Osteoblast (primary cell): ENCODE measurements at regions not wholly inside any gene's neighbourhood (a gene's known extent, or its start where the extent isn't known, plus 50 kb on each side); places are given as distances from the start of the nearest gene placed in this dataset.

Experiments used
- DNase-seq: peaks from one replicate; pipeline ENCODE4 v3.0.0; 2011; ENCODE audit warnings: low spot score, mixed read lengths; ENCODE audit not compliant: insufficient read length; ENCODE audit errors: missing footprints
- H2AFZ ChIP-seq: 2 replicates; pipeline ENCODE4 v1.6.0; 2011; ENCODE audit warnings: mild to moderate bottlenecking, low read length
- H3K27ac ChIP-seq: 2 replicates; pipeline ENCODE4 v1.5.1; 2011; ENCODE audit warnings: mild to moderate bottlenecking, low read depth, low read length, moderate library complexity
- H3K27me3 ChIP-seq: 2 replicates; pipeline ENCODE4 v1.6.0; 2012; ENCODE audit warnings: mild to moderate bottlenecking, control low read depth, inconsistent platforms, low read length, moderate library complexity; ENCODE audit not compliant: insufficient read depth
- H3K36me3 ChIP-seq: 2 replicates; pipeline ENCODE4 v1.5.1; 2011; ENCODE audit warnings: mild to moderate bottlenecking, low read length, control low read depth, moderate library complexity; ENCODE audit not compliant: insufficient read depth
- H3K4me1 ChIP-seq: 2 replicates; pipeline ENCODE4 v1.5.1; 2011; ENCODE audit warnings: mild to moderate bottlenecking, low read length, control low read depth, moderate library complexity; ENCODE audit not compliant: insufficient read depth
- H3K4me2 ChIP-seq: 2 replicates; pipeline ENCODE4 v1.6.0; 2011; ENCODE audit warnings: mild to moderate bottlenecking, low read length; ENCODE audit not compliant: insufficient read depth
- H3K4me3 ChIP-seq: fragments of 200-600 bp; sonication (generic); 3 replicates; pipeline ENCODE4 v1.5.1; 2012; ENCODE audit warnings: mild to moderate bottlenecking, low read length, inconsistent platforms; ENCODE audit not compliant: insufficient read depth
- H3K79me2 ChIP-seq: 2 replicates; pipeline ENCODE4 v1.6.0; 2012; ENCODE audit warnings: mild to moderate bottlenecking, low read length, control low read depth, inconsistent platforms; ENCODE audit not compliant: insufficient read depth
- H3K9me3 ChIP-seq: 2 replicates; pipeline ENCODE4 v1.5.1; 2011; ENCODE audit warnings: low read depth, low read length, control low read depth
- H4K20me1 ChIP-seq: 2 replicates; pipeline ENCODE4 v1.6.0; 2012; ENCODE audit warnings: mild to moderate bottlenecking, low read length, control low read depth; ENCODE audit not compliant: insufficient read depth
- TF ChIP-seq, protein P1 (sequence below): IDR thresholded peaks from 2 replicates; pipeline ENCODE4 v1.5.1; 2011; ENCODE audit warnings: mild to moderate bottlenecking, low read depth, low read length, moderate library complexity; ENCODE audit errors: extremely low read depth

DNA sequence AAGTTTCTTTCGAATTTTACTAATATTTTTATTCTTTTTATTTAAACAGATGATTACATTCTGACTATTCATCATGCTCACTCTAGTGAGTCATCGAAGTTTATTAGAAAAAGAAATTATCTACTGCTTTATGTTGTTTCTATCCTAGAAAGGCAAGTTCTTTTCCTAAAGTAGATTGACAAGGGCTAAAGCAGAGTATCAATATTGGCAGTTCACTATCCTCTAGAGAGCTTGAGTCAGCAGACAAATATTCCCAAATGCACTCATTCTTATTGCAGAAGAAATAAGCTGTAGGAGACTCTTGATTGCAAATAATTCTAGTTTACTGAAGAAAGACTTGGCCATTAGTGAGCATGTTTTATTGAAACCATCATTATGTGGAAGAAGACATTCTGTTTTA, 911.8 kb downstream of the CENPC start:
- H4K20me1 ChIP-seq: no peaks in the 10 kb centered on the region
- no peak for DNase-seq
- TF ChIP-seq, protein P1, sequence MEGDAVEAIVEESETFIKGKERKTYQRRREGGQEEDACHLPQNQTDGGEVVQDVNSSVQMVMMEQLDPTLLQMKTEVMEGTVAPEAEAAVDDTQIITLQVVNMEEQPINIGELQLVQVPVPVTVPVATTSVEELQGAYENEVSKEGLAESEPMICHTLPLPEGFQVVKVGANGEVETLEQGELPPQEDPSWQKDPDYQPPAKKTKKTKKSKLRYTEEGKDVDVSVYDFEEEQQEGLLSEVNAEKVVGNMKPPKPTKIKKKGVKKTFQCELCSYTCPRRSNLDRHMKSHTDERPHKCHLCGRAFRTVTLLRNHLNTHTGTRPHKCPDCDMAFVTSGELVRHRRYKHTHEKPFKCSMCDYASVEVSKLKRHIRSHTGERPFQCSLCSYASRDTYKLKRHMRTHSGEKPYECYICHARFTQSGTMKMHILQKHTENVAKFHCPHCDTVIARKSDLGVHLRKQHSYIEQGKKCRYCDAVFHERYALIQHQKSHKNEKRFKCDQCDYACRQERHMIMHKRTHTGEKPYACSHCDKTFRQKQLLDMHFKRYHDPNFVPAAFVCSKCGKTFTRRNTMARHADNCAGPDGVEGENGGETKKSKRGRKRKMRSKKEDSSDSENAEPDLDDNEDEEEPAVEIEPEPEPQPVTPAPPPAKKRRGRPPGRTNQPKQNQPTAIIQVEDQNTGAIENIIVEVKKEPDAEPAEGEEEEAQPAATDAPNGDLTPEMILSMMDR: no peak

DNA sequence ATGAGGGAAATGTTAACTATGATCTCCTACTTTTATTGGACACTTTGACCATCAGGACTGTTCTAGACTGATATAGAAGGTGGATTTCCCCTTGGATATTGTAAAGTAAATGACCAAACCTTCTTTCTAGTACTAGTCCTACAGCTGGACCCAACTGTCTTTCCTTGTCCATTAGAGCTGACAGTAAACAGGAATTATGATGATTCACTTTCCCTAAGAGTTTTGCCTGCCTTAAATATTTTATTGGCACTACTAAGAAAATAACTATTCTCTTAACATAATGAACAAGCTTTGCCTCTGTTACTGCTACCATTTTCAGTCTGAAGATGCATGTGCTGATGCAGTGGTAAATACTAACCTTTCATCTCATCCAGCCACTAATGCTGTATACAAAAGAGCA, 915.4 kb downstream of the CENPC start:
- Histone ChIP-seq H3K36me3 (no peaks in the 10 kb centered on the region), H3K4me2 (no peak overlapping the region), H3K27me3 (no peaks in the 10 kb centered on the region), H2AFZ (no peak overlapping the region), H3K9me3 (no peaks in the 10 kb centered on the region), H3K79me2 (no peaks in the 10 kb centered on the region), H3K4me1 (no peaks in the 10 kb centered on the region), H3K27ac (no peak overlapping the region), H3K4me3 (no peak overlapping the region), H4K20me1 (no peaks in the 10 kb centered on the region)
- DNase-seq: no peak
- TF ChIP-seq, protein P1: no peak

More for the DNA sequence above, 911.8 kb downstream of the CENPC start:
- Histone ChIP-seq H3K27ac (no peak overlapping the region), H3K36me3 (no peaks in the 10 kb centered on the region), H3K79me2 (no peaks in the 10 kb centered on the region), H3K4me3 (no peak overlapping the region), H3K4me1 (no peaks in the 10 kb centered on the region), H3K9me3 (no peaks in the 10 kb centered on the region), H3K27me3 (no peaks in the 10 kb centered on the region), H2AFZ (no peak overlapping the region), H3K4me2 (no peak overlapping the region)

DNA sequence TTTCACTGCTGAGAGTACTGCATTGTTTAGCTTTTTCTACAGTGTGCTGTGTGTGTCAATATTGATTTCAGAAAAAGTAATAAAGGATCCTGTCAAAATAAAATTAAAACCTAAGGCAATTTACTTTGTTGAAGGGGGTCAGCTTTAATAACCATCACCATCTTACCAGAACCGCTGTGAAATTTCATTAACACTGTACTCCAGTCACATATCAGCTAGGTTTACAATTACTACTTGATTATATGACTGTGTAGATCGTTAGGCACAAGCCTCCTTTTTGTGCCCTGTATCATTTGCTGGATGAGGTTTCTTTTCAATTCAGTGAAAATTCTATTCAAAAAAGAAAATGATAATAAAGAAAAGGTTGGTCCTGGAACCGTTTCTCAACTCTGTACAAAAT, 917.2 kb downstream of the CENPC start:
- Histone ChIP-seq H3K27me3 (no peaks in the 10 kb centered on the region), H4K20me1 (no peaks in the 10 kb centered on the region), H3K4me1 (no peaks in the 10 kb centered on the region), H3K79me2 (no peaks in the 10 kb centered on the region), H3K36me3 (no peaks in the 10 kb centered on the region), H3K9me3 (no peaks in the 10 kb centered on the region), H2AFZ (no peak overlapping the region), H3K4me2 (no peak overlapping the region), H3K4me3 (no peak overlapping the region), H3K27ac (no peak overlapping the region)
- no peak for DNase-seq
- TF ChIP-seq, protein P1: no peak

DNA sequence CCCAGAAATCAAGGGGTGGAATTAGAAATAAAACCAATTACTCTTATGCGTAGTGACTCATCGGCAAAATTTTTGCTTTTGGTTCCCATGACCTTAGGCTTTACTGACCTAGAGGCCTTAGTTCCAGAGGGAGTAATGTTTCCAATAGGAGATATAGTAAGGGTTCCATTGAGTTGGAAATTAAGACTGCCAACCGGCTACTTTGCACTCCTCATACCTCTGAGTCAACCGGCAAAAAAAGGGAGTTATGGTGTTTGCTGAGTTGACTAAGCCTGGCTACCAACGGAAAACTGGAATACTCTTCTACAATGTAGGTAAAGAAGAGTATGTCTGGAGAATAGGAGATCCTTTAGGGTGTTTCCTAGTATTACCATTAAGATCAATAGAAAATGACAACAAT, 919.8 kb downstream of the CENPC start:
- Histone ChIP-seq H3K4me3 (no peak overlapping the region), H3K9me3 (no peaks in the 10 kb centered on the region), H3K27ac (no peak overlapping the region), H3K79me2 (no peaks in the 10 kb centered on the region), H3K36me3 (no peaks in the 10 kb centered on the region), H2AFZ (no peak overlapping the region), H3K4me1 (no peaks in the 10 kb centered on the region), H3K27me3 (no peaks in the 10 kb centered on the region), H3K4me2 (no peak overlapping the region), H4K20me1 (no peaks in the 10 kb centered on the region)
- DNase-seq: no peak
- TF ChIP-seq, protein P1: no peak
